Aorta (tissue), 5 donors: ENCODE measurements at regions not wholly inside any gene's neighbourhood (a gene's known extent, or its start where the extent isn't known, plus 50 kb on each side); places are given as distances from the start of the nearest gene placed in this dataset.
"Not testable (repeated sequence)": the region's sequence is repeated elsewhere in the genome, so short reads cannot be mapped to it uniquely, and the experiment has no call there.

Experiments used
- ATAC-seq: fragments of 200-7000 bp; cut with Tn5 transposase; one replicate; pipeline ENCODE4 v1.9.1; 2022; ENCODE audit warnings: moderate library complexity; ENCODE audit not compliant: low FRiP score
- DNase-seq, 2 donors: peaks; one replicate each; pipeline ENCODE4 v3.0.0-alpha.2; 2020
- H3K27ac ChIP-seq, 2 donors: one replicate each; pipeline ENCODE4 v1.5.1; 2013; ENCODE audit warnings: low read length in 2 of 2, mild to moderate bottlenecking in 2 of 2, moderate library complexity in 2 of 2, control low read depth in 1 of 2, inconsistent platforms in 1 of 2, low read depth in 1 of 2
- H3K27me3 ChIP-seq, 2 donors: one replicate each; pipeline ENCODE4 v1.6.1; 2013; ENCODE audit warnings: control low read depth in 1 of 2, low read length in 1 of 2, mild to moderate bottlenecking in 1 of 2, moderate library complexity in 1 of 2; ENCODE audit not compliant: insufficient read depth in 2 of 2, control insufficient read depth in 1 of 2
- H3K36me3 ChIP-seq, 2 donors: one replicate each; pipeline ENCODE4 v1.6.1; 2013; ENCODE audit warnings: control low read depth in 1 of 2, low read length in 1 of 2, mild to moderate bottlenecking in 1 of 2; ENCODE audit not compliant: insufficient read depth in 2 of 2, control insufficient read depth in 1 of 2
- H3K4me1 ChIP-seq, 2 donors: one replicate each; pipeline ENCODE4 v1.6.1; 2013; ENCODE audit warnings: low read length in 2 of 2, control low read depth in 1 of 2, mild to moderate bottlenecking in 1 of 2, moderate library complexity in 1 of 2; ENCODE audit not compliant: insufficient read depth in 2 of 2, control insufficient read depth in 1 of 2
- H3K4me3 ChIP-seq, 2 donors: one replicate each; pipeline ENCODE4 v1.5.1; 2013; ENCODE audit warnings: low read length in 2 of 2, control low read depth in 1 of 2, mild to moderate bottlenecking in 1 of 2
- H3K9me3 ChIP-seq: one replicate; pipeline ENCODE4 v1.6.1; 2013; ENCODE audit warnings: mild to moderate bottlenecking, low read length; ENCODE audit not compliant: control insufficient read depth
- WGBS, 2 donors: extraction: QIAGEN DNeasy Blood & Tissue Kit; methylation state at CpG; one replicate each; pipeline ENCODE4 v1.1.7; 2013; 5-methylcytosine and 5-hydroxymethylcytosine counted together
- intact Hi-C, 2 donors: fragments of 100-400 bp; cut with DNase I; formaldehyde crosslinking; loops; one replicate each; pipeline versions ENCODE4 v1.14.2 to v1.15.0; 2022
- donor health status: healthy with polysubstance abuse.
- donor health status: Bipolar disorder and iron deficiency.
- donor health status: DM: no; HTN: no; CAD: no.
- donor health status: DM: no; HTN: no; CAD: no.
- donor health status: DM: yes; HTN: yes; CAD: no.

- ATAC-seq (no peak), DNase-seq (peak in 1 of 2 donors; percentile 63)
- no peaks in the 10 kb centered on the region for H3K4me1 ChIP-seq
- H3K27me3 ChIP-seq = no peaks in the 10 kb centered on the region
- no peak overlapping the region for H3K4me3 ChIP-seq
- intact Hi-C loops = no loop called here
- H3K27ac ChIP-seq = no peak overlapping the region
- no peaks in the 10 kb centered on the region for H3K36me3 ChIP-seq
- WGBS, 2 donors = 68 to 77% methylated on average over 29 of the region's 29 CpGs
- no peaks in the 10 kb centered on the region for H3K9me3 ChIP-seq
These were observed 639.7 kb downstream of the TBC1D22A start for GRCh38 chr22:47401976-47402770.

- no peak for ATAC-seq
- H3K36me3 ChIP-seq = no peaks in the 10 kb centered on the region
- H3K27me3 ChIP-seq = no peaks in the 10 kb centered on the region
- H3K27ac ChIP-seq = no peak overlapping the region
- peak in 1 of 2 donors; percentile 15 for DNase-seq
- H3K4me1 ChIP-seq = no peaks in the 10 kb centered on the region
- H3K9me3 ChIP-seq = no peaks in the 10 kb centered on the region
- 87 to 90% methylated on average over 12 of the region's 12 CpGs for WGBS, 2 donors
- intact Hi-C loops = no loop called here
- no peak overlapping the region for H3K4me3 ChIP-seq
These were observed 639.1 kb downstream of the TBC1D22A start for GRCh38 chr22:47401592-47401898.

- Histone ChIP-seq H3K36me3 (no peaks in the 10 kb centered on the region), H3K4me1 (no peaks in the 10 kb centered on the region), H3K27me3 (no peaks in the 10 kb centered on the region), H3K4me3 (no peak overlapping the region), H3K9me3 (no peaks in the 10 kb centered on the region), H3K27ac (no peak overlapping the region)
- intact Hi-C loops = no loop called here
- DNase-seq (peak in 1 of 2 donors; percentile 46), ATAC-seq (no peak)
- 80 to 85% methylated on average over 28 of the region's 28 CpGs for WGBS, 2 donors
These were observed 638.5 kb downstream of the TBC1D22A start for GRCh38 chr22:47400701-47401591.

GRCh38 chr22:47400131-47400530, 637.7 kb downstream of the TBC1D22A start:
- H3K36me3 ChIP-seq, H3K27ac ChIP-seq, H3K27me3 ChIP-seq, H3K9me3 ChIP-seq, H3K4me1 ChIP-seq, ATAC-seq, H3K4me3 ChIP-seq, intact Hi-C loops: not testable (repeated sequence)
- WGBS, 2 donors = 74 to 92% methylated on average over 7 to 10 of the region's 10 CpGs
- peak in 1 of 2 donors; percentile 54 for DNase-seq

GRCh38 chr22:47398921-47399790, 636.7 kb downstream of the TBC1D22A start:
- no peaks in the 10 kb centered on the region for H3K4me1 ChIP-seq
- H3K9me3 ChIP-seq = no peaks in the 10 kb centered on the region
- H3K27ac ChIP-seq = no peak overlapping the region
- no peaks in the 10 kb centered on the region for H3K36me3 ChIP-seq
- no peak overlapping the region for H3K4me3 ChIP-seq
- 83 to 88% methylated on average over 21 of the region's 21 CpGs for WGBS, 2 donors
- peak in 1 of 2 donors; percentile 47 for DNase-seq
- no peak for ATAC-seq
- H3K27me3 ChIP-seq = no peaks in the 10 kb centered on the region
- intact Hi-C loops = no loop called here

GRCh38 chr22:47398491-47398890, 636.0 kb downstream of the TBC1D22A start:
- no peaks in the 10 kb centered on the region for H3K4me1 ChIP-seq
- WGBS, 2 donors = 79 to 84% methylated on average over 11 of the region's 11 CpGs
- no peak for ATAC-seq
- no peak overlapping the region for H3K27ac ChIP-seq
- no peaks in the 10 kb centered on the region for H3K27me3 ChIP-seq
- peak in 1 of 2 donors; percentile 52 for DNase-seq
- H3K36me3 ChIP-seq = no peaks in the 10 kb centered on the region
- intact Hi-C loops = no loop called here
- no peaks in the 10 kb centered on the region for H3K9me3 ChIP-seq
- H3K4me3 ChIP-seq = no peak overlapping the region

- ATAC-seq = no peak
- no peaks in the 10 kb centered on the region for H3K4me1 ChIP-seq
- DNase-seq = peak in 1 of 2 donors; percentile 41
- intact Hi-C loops = no loop called here
- no peaks in the 10 kb centered on the region for H3K27me3 ChIP-seq
- H3K4me3 ChIP-seq = no peak overlapping the region
- H3K27ac ChIP-seq = no peak overlapping the region
- H3K9me3 ChIP-seq = no peaks in the 10 kb centered on the region
- no peaks in the 10 kb centered on the region for H3K36me3 ChIP-seq
- 79 to 81% methylated on average over 9 of the region's 9 CpGs for WGBS, 2 donors
These were observed 635.2 kb downstream of the TBC1D22A start for GRCh38 chr22:47397673-47398072.

- Histone ChIP-seq H3K27ac (no peak overlapping the region), H3K4me1 (no peaks in the 10 kb centered on the region), H3K9me3 (no peaks in the 10 kb centered on the region), H3K36me3 (no peaks in the 10 kb centered on the region), H3K27me3 (no peaks in the 10 kb centered on the region), H3K4me3 (no peak overlapping the region)
- 88 to 89% methylated on average over 12 of the region's 12 CpGs for WGBS, 2 donors
- intact Hi-C loops = no loop called here
- peak in 1 of 2 donors; percentile 69 for DNase-seq
- ATAC-seq = no peak
These were observed 634.1 kb downstream of the TBC1D22A start for GRCh38 chr22:47396515-47396914.
